PFSK-1 (cell line): ENCODE measurements at regions not wholly inside any gene's neighbourhood (a gene's known extent, or its start where the extent isn't known, plus 50 kb on each side); places are given as distances from the start of the nearest gene placed in this dataset.

Source experiments
- FOXP2 ChIP-seq: optimal IDR thresholded peaks from 2 replicates; pipeline ENCODE3; 2011; ENCODE audit warnings: borderline replicate concordance, control low read depth, inconsistent platforms; ENCODE audit not compliant: insufficient read depth; ENCODE audit errors: extremely low read length, extremely low read depth
- POLR2AphosphoS5 ChIP-seq: IDR thresholded peaks from 2 replicates; pipeline ENCODE4 v1.6.1; 2012; ENCODE audit warnings: low read depth, mild to moderate bottlenecking, control low read depth, low read length, moderate library complexity
- REST ChIP-seq, 2 experiments: IDR thresholded peaks; 2 replicates each; pipeline versions ENCODE4 v1.6.1 to v1.8.0; 2011 to 2012; ENCODE audit warnings: low read depth in 2 of 2, low read length in 2 of 2, control low read depth in 1 of 2, inconsistent platforms in 1 of 2, mild to moderate bottlenecking in 1 of 2, moderate library complexity in 1 of 2; ENCODE audit not compliant: insufficient read depth in 1 of 2
- SIN3A ChIP-seq: IDR thresholded peaks from 2 replicates; pipeline ENCODE4 v1.6.1; 2012; ENCODE audit warnings: mild to moderate bottlenecking, low read length, moderate library complexity, borderline replicate concordance; ENCODE audit not compliant: insufficient read depth
- TAF1 ChIP-seq: IDR thresholded peaks from 2 replicates; pipeline ENCODE4 v1.6.1; 2012; ENCODE audit warnings: low read length, control low read depth, borderline replicate concordance; ENCODE audit not compliant: insufficient read depth

DNA sequence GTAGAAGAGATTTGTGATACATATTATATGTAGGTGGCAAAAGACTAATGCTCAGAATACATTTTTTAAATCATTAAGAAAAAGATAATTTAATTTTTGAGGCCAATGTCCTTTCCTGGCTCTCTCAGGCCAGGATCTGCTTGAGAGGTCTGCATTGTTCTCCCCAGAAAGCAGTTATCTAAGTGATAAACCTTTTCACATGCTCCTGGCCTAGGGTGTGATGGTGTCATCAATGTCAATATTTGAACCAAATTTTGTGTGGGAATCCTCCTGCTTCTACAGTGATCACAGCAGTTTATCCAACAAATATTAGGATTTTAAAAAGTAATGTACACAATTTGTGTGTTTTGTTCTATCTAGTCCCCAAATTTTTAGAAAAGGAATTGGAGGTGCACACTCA lies 166.6 kb downstream of the DIRAS2 start:
- TF ChIP-seq TAF1: no peak
- TF ChIP-seq POLR2AphosphoS5: no peak

DNA sequence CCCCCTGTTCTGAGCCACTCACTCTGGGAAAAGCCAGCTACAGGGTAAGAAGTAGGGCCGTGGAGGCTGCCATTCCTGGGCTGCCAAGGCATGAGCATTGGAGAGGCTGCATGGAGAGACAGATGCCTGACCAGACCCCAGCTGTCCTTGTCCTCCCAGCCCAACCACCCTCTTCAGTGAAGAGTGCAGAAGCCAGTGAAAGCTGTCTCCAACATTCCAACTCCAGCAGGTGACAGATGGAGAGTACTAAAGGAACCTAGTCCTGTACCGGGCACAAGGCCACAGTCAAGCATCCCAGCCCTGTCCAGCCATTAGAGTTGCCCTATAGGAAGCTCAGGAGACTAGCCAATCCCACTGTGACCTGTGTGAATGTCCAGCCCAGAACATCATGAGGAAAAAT lies 165.1 kb downstream of the DIRAS2 start:
- no peak for TF ChIP-seq POLR2AphosphoS5
- TF ChIP-seq SIN3A: no peak
- no peak for TF ChIP-seq FOXP2
- TF ChIP-seq REST (IDR thresholded peaks at IDR 0.05; ENCODE audit: insufficient read depth in 1 of 2, low read depth in 2 of 2, low read length in 2 of 2): no peak
- TF ChIP-seq TAF1: no peak

GRCh38 chr9:90478821-90479220 lies 163.8 kb downstream of the DIRAS2 start:
- TF ChIP-seq REST (IDR thresholded peaks at IDR 0.05; ENCODE audit: insufficient read depth in 1 of 2, low read depth in 2 of 2, low read length in 2 of 2) (no peak), FOXP2 (no peak), POLR2AphosphoS5 (no peak), TAF1 (no peak), SIN3A (no peak)

GRCh38 chr9:90485028-90485427 lies 157.6 kb downstream of the DIRAS2 start:
- TF ChIP-seq TAF1 (no peak), REST (IDR thresholded peaks at IDR 0.05; ENCODE audit: insufficient read depth in 1 of 2, low read depth in 2 of 2, low read length in 2 of 2) (no peak), FOXP2 (no peak), SIN3A (no peak), POLR2AphosphoS5 (no peak)

GRCh38 chr9:90489066-90489465 lies 153.6 kb downstream of the DIRAS2 start:
- no peak for TF ChIP-seq TAF1
- TF ChIP-seq POLR2AphosphoS5: no peak
- no peak for TF ChIP-seq FOXP2
- TF ChIP-seq SIN3A: no peak
- no peak for TF ChIP-seq REST (IDR thresholded peaks at IDR 0.05; ENCODE audit: insufficient read depth in 1 of 2, low read depth in 2 of 2, low read length in 2 of 2)

GRCh38 chr9:90499761-90500160 lies 142.9 kb downstream of the DIRAS2 start:
- no peak for TF ChIP-seq TAF1
- TF ChIP-seq POLR2AphosphoS5: no peak
- TF ChIP-seq SIN3A: no peak
- no peak for TF ChIP-seq FOXP2
- no peak for TF ChIP-seq REST (IDR thresholded peaks at IDR 0.05; ENCODE audit: insufficient read depth in 1 of 2, low read depth in 2 of 2, low read length in 2 of 2)
